NT2/D1 (cell line): ENCODE measurements at regions not wholly inside any gene's neighbourhood (a gene's known extent, or its start where the extent isn't known, plus 50 kb on each side); places are given as distances from the start of the nearest gene placed in this dataset.
A peak's percentile ranks its signal among the peaks of the same experiment; 100 is the strongest.

Source experiments
- DNase-seq: peaks from one replicate; pipeline ENCODE4 v3.0.0-alpha.2; 2011; ENCODE audit warnings: low read depth, low spot score
- H3K27me3 ChIP-seq: 2 replicates; pipeline ENCODE4 v1.6.0; 2011; ENCODE audit warnings: mild to moderate bottlenecking; ENCODE audit not compliant: insufficient read length, insufficient read depth
- H3K36me3 ChIP-seq: 2 replicates; pipeline ENCODE4 v1.6.1; 2011; ENCODE audit warnings: mild to moderate bottlenecking, low read length, mixed read lengths; ENCODE audit not compliant: insufficient read depth, insufficient read length
- H3K4me1 ChIP-seq: 2 replicates; pipeline ENCODE4 v1.5.1; 2011; ENCODE audit not compliant: insufficient read depth, insufficient read length
- H3K4me3 ChIP-seq: 2 replicates; pipeline ENCODE4 v1.5.1; 2011; ENCODE audit warnings: low read depth; ENCODE audit not compliant: insufficient read length
- H3K9ac ChIP-seq: 2 replicates; pipeline ENCODE4 v1.6.0; 2011; ENCODE audit warnings: low read depth; ENCODE audit not compliant: insufficient read length
- H3K9me3 ChIP-seq: 2 replicates; pipeline ENCODE4 v1.5.1; 2011; ENCODE audit warnings: mild to moderate bottlenecking, low read length; ENCODE audit not compliant: insufficient read depth
- SUZ12 ChIP-seq: IDR thresholded peaks from 2 replicates; pipeline ENCODE4 v1.6.1; 2011; ENCODE audit not compliant: insufficient read length, insufficient read depth; ENCODE audit errors: extremely low read depth
- YY1 ChIP-seq: IDR thresholded peaks from 2 replicates; pipeline ENCODE4 v1.6.1; 2011; ENCODE audit not compliant: insufficient read length, insufficient read depth
- ZNF274 ChIP-seq: IDR thresholded peaks from 2 replicates; pipeline ENCODE4 v1.6.1; 2011; ENCODE audit warnings: mild to moderate bottlenecking, low read depth, low read length

DNA sequence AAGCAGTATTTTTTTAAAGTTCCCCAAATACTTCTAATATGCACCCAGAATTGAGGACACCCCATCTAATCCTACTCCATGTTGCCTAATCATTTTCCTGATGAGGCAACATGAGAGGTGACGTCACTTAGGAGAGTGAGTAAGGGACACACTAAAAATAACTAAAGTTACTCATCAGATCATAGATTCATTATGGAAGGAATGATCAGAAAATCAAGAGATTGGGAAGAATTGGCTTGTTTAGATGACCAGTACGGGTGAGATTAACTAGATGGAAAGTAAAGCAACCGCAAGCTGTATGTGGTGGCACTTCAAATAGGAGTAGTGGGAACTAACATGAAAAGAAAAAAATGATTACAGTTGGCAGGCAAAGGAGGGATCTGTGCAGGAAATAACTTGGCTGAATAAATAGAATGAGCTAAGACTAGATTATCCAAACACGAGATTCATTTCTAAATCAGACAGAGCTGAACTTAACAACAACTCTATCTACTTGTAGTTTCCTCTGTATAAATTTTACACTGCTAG, 61.4 kb upstream of the CXADR start:
- Histone ChIP-seq H3K4me3 (no peak overlapping the region), H3K9ac (no peak overlapping the region), H3K9me3 (no peaks in the 10 kb centered on the region), H3K36me3 (no peaks in the 10 kb centered on the region), H3K4me1 (no peaks in the 10 kb centered on the region), H3K27me3 (no peaks in the 10 kb centered on the region)
- no peak for TF ChIP-seq YY1
- no peak for TF ChIP-seq ZNF274
- TF ChIP-seq SUZ12: no peak
- DNase-seq: no peak

DNA sequence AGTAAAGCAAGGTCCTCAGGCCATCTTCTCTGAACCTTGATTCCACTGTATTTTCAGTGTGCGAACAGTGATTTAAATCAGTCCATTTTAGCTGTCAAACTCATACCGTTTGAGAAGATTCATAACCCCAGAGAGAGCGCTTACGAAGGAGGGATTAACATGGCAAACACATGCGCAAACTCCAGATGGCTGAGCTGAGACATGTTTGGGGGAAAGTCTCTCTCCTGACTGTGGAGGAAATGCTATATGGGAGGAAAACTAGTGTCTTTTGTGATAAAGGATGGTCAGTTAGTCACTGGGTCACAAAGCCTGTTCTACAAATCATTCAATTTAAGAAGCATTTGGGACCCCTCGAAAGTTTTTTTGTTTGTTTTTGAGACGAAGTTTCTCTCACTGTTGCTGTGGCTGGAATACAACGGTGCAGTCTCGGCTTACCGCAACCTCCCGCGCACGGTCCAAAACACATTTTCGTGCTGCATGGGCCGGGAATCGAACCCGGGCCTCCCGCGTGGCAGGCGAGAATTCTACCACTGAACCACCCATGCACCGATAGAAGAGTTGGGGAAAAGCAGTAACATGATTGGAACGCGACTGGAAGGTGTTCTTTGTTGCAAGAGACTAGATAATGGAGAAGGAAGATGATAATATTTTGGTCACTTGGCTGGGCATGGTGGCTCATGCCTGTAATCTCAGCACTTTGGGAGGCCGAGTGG, 58.4 kb upstream of the CXADR start:
- Histone ChIP-seq H3K4me3 (peak overlapping the region; percentile 40), H3K9ac (peak overlapping the region; percentile 29)

DNA sequence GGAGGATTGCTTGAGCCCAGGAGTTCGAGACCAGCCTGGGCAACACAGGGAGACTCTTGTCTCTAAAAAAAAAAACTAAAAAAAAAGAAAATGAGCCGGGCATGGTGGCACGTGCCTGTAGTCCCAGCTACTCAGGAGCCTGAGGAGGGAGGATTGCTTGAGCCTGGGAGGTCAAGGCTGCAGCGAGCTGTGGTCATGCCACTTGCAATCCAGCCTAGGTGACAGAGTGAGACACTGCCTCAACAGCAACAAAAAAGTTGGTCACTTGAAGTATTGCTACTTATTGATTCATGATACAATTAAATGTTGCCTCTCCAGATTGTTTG, 57.9 kb upstream of the CXADR start:
- peak overlapping the region; percentile 65 for H3K9ac ChIP-seq
- no peaks in the 10 kb centered on the region for H3K9me3 ChIP-seq
- no peaks in the 10 kb centered on the region for H3K36me3 ChIP-seq
- TF ChIP-seq YY1: no peak
- no peak for TF ChIP-seq SUZ12
- no peak for TF ChIP-seq ZNF274
- DNase-seq: no peak
- no peaks in the 10 kb centered on the region for H3K27me3 ChIP-seq
- H3K4me1 ChIP-seq: no peaks in the 10 kb centered on the region
- peak overlapping the region; percentile 40 for H3K4me3 ChIP-seq

More for the DNA sequence above, 58.4 kb upstream of the CXADR start:
- peak; percentile 86 for DNase-seq
- no peak for TF ChIP-seq SUZ12
- TF ChIP-seq YY1: no peak
- H3K9me3 ChIP-seq: no peaks in the 10 kb centered on the region
- no peaks in the 10 kb centered on the region for H3K36me3 ChIP-seq
- no peaks in the 10 kb centered on the region for H3K27me3 ChIP-seq
- no peaks in the 10 kb centered on the region for H3K4me1 ChIP-seq

DNA sequence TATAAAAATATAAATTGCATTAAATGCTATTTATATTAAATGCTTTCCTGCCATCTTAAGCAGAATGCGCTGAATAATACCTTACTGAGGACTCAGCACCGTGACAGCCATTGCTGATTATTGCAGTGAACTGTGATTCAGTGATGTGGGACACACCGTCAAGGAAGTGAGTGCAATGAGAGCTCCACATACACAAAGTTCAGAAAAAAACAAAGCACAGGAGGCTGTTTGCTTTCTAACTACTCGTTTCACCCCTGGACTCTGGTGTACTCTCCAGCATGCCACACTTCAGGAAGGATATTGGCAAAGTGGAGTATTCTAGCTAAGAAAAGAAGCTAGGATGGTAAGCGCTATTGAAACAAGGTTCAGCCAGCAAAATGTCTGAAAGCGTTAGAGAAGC, 57.4 kb upstream of the CXADR start:
- no peak for DNase-seq
- H3K36me3 ChIP-seq: no peaks in the 10 kb centered on the region
- no peaks in the 10 kb centered on the region for H3K9me3 ChIP-seq
- H3K9ac ChIP-seq: no peak overlapping the region
- TF ChIP-seq SUZ12 (no peak), ZNF274 (no peak), YY1 (no peak)
- H3K27me3 ChIP-seq: no peaks in the 10 kb centered on the region
- H3K4me1 ChIP-seq: no peaks in the 10 kb centered on the region
- no peak overlapping the region for H3K4me3 ChIP-seq

DNA sequence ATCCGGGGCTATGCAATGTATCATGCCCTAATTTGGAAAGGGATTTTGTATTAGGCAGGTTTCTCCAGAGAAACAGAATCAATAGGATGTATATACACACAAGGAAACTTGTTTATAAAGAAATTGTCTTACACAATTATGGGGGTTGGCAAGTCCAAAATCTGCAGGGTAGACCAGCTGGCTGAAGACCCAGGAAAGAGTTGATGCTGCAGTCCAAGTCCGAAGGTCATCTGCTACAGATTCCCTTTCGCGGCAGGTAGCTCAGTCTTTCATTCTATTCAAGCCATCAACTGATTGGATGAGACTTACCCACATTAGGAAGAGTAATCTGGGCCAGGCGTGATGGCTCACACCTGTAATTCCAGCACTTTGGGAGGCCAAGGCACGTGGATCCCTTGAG, 54.6 kb upstream of the CXADR start:
- Histone ChIP-seq H3K9ac (no peak overlapping the region), H3K4me3 (no peak overlapping the region), H3K4me1 (no peaks in the 10 kb centered on the region), H3K9me3 (no peaks in the 10 kb centered on the region), H3K36me3 (no peaks in the 10 kb centered on the region), H3K27me3 (no peaks in the 10 kb centered on the region)
- no peak for TF ChIP-seq ZNF274
- TF ChIP-seq YY1: no peak
- no peak for TF ChIP-seq SUZ12
- DNase-seq: no peak

DNA sequence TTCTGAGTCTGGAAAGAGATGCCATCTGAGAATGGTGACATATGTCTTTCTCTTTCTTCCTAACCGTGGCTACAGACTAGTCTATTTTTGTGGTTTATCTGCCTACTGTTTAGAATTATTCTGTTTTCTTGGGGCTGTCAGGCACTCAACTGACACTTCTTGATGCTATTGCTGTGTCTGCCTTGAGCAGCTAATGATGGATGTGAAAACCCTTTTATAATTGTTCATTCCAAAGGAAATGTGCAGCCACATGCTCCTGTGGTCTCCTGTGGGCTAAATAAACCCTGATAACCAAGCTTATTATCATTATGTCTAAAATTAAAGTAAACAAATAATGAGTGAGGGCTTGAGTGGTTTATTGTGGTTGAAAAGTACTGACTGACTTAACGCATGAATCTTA, 52.7 kb upstream of the CXADR start:
- Histone ChIP-seq H3K4me3 (no peak overlapping the region), H3K27me3 (no peaks in the 10 kb centered on the region), H3K4me1 (no peaks in the 10 kb centered on the region), H3K9me3 (no peaks in the 10 kb centered on the region), H3K9ac (no peak overlapping the region), H3K36me3 (no peaks in the 10 kb centered on the region)
- TF ChIP-seq SUZ12 (no peak), YY1 (no peak), ZNF274 (no peak)
- DNase-seq: no peak

DNA sequence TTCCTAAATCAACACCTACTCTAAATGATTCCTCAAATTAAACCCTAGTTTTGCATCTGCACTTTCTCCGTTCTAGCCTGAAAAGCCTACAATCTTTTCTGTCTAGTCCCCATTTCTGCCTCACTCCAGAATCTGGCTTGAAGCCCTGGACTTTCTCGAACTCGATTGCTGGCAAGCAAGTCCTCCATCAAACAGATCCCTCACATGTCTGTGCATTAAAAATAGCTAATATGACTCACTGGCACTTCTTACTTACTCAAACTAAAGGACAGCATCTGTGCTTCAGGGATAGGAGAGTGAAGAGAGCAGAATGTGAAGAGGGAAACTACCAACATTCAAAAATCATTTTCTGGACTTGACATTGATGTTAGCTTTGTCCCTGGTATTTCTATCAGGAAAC, 51.8 kb upstream of the CXADR start:
- Histone ChIP-seq H3K36me3 (no peaks in the 10 kb centered on the region), H3K9ac (no peak overlapping the region), H3K9me3 (no peaks in the 10 kb centered on the region), H3K27me3 (no peaks in the 10 kb centered on the region), H3K4me3 (no peak overlapping the region), H3K4me1 (no peaks in the 10 kb centered on the region)
- TF ChIP-seq ZNF274 (no peak), SUZ12 (no peak), YY1 (no peak)
- no peak for DNase-seq

DNA sequence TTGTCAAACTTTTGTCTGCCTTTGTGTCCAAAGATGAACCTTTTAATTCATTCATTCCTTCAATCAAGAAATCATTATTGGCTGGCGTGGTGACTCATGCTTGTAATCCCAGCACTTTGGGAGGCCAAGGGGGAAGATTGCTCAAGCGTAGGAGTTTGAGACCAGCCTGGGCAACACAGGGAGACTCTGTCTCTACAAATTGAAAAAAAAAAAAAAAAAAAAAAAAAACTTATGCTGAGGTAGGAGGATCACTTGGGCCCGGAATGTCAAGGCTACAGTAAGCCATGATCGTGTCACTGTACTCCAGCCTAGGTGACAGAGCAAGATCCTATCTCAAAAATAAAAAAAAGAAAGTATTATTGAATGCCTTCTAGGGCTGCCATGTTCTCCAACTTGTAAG, 51.3 kb upstream of the CXADR start:
- Histone ChIP-seq H3K9me3 (no peaks in the 10 kb centered on the region), H3K9ac (no peak overlapping the region), H3K4me3 (no peak overlapping the region), H3K27me3 (no peaks in the 10 kb centered on the region), H3K36me3 (no peaks in the 10 kb centered on the region), H3K4me1 (no peaks in the 10 kb centered on the region)
- TF ChIP-seq SUZ12 (no peak), ZNF274 (no peak), YY1 (no peak)
- no peak for DNase-seq
